Fibroblast of lung (primary cell): ENCODE measurements at regions not wholly inside any gene's neighbourhood (a gene's known extent, or its start where the extent isn't known, plus 50 kb on each side); places are given as distances from the start of the nearest gene placed in this dataset.

ENCODE experiments used
- DNase-seq, 2 donors: peaks; one replicate each; pipeline versions ENCODE4 v3.0.0 to v3.0.0-alpha.2; 2010; ENCODE audit warnings: low read depth in 2 of 2
- H2AFZ ChIP-seq: 2 replicates; pipeline ENCODE4 v1.5.1; 2012; ENCODE audit warnings: low read length, control low read depth, inconsistent platforms
- H3K27ac ChIP-seq: 2 replicates; pipeline ENCODE4 v1.5.1; 2011; ENCODE audit warnings: low read length, control low read depth; ENCODE audit not compliant: insufficient read depth
- H3K27me3 ChIP-seq: 2 replicates; pipeline ENCODE4 v1.5.1; 2011; ENCODE audit warnings: mild to moderate bottlenecking, low read length; ENCODE audit not compliant: control insufficient read depth, insufficient read depth
- H3K36me3 ChIP-seq: 2 replicates; pipeline ENCODE4 v1.5.1; 2011; ENCODE audit warnings: low read length; ENCODE audit not compliant: control insufficient read depth, insufficient read depth
- H3K4me1 ChIP-seq: 2 replicates; pipeline ENCODE4 v1.5.1; 2011; ENCODE audit warnings: low read length; ENCODE audit not compliant: control insufficient read depth, insufficient read depth; ENCODE audit errors: extremely low read depth
- H3K4me2 ChIP-seq: 2 replicates; pipeline ENCODE4 v1.5.1; 2011; ENCODE audit warnings: low read length, control low read depth; ENCODE audit not compliant: insufficient read depth; ENCODE audit errors: extremely low read depth
- H3K4me3 ChIP-seq, 4 experiments: fragments of 200-600 bp in 1 of 4; sonication (generic) in 1 of 4; replicated peaks in 1 of 4; 2 replicates each; pipeline ENCODE4 v1.5.1; 2011 to 2016; ENCODE audit warnings: low read length in 4 of 4, low read depth in 3 of 4, mild to moderate bottlenecking in 3 of 4, control low read depth in 2 of 4, inconsistent platforms in 1 of 4, mixed read lengths in 1 of 4; ENCODE audit not compliant: insufficient read depth in 1 of 4; ENCODE audit errors: control extremely low read depth in 1 of 4
- H3K79me2 ChIP-seq: 2 replicates; pipeline ENCODE4 v1.5.1; 2012; ENCODE audit warnings: mild to moderate bottlenecking, low read length, inconsistent platforms; ENCODE audit not compliant: control insufficient read depth, insufficient read depth
- H3K9ac ChIP-seq: 2 replicates; pipeline ENCODE4 v1.5.1; 2011; ENCODE audit warnings: mild to moderate bottlenecking, low read length, control low read depth; ENCODE audit not compliant: insufficient read depth
- H3K9me3 ChIP-seq: 2 replicates; pipeline ENCODE4 v1.5.1; 2012; ENCODE audit warnings: low read depth, low read length; ENCODE audit not compliant: control insufficient read depth, insufficient read depth
- H4K20me1 ChIP-seq: 2 replicates; pipeline ENCODE4 v1.5.1; 2011; ENCODE audit warnings: low read length; ENCODE audit not compliant: control insufficient read depth, insufficient read depth; ENCODE audit errors: extremely low read depth
- CTCF ChIP-seq, 2 donors: IDR thresholded peaks in 1 of 2; conservative IDR thresholded peaks in 1 of 2; 1 replicate in 1 of 2; 2 replicates in 1 of 2; pipeline ENCODE4 v1.5.1; 2011 to 2012; ENCODE audit warnings: low read length in 2 of 2, control low read depth in 1 of 2, inconsistent platforms in 1 of 2, low read depth in 1 of 2, mild to moderate bottlenecking in 1 of 2
- EZH2 ChIP-seq: IDR thresholded peaks from 2 replicates; pipeline ENCODE4 v1.5.1; 2012; ENCODE audit warnings: low read length, control low read depth, mild to moderate bottlenecking; ENCODE audit errors: missing control alignments

GRCh38 chr16:85248857-85249256 is 136.6 kb upstream of the CIBAR2 start:
- H3K27me3 ChIP-seq, result no peaks in the 10 kb centered on the region
- TF ChIP-seq CTCF (conservative IDR thresholded peaks at IDR 0.05 in 1 of 2, IDR thresholded peaks at IDR 0.05 in 1 of 2; ENCODE audit: low read depth in 1 of 2, low read length in 2 of 2) (no peak), EZH2 (no peak)
- H3K27ac ChIP-seq, result no peak overlapping the region
- H2AFZ ChIP-seq, result no peak overlapping the region
- H3K9me3 ChIP-seq, result no peaks in the 10 kb centered on the region
- DNase-seq, result no peak
- H3K4me1 ChIP-seq, result peaks cover 2% of the 10 kb centered on the region
- no peak overlapping the region for H3K9ac ChIP-seq
- no peaks in the 10 kb centered on the region for H4K20me1 ChIP-seq
- peaks cover 1% of the 10 kb centered on the region for H3K79me2 ChIP-seq
- no peak overlapping the region for H3K4me3 ChIP-seq
- H3K4me2 ChIP-seq, result no peak overlapping the region
- no peaks in the 10 kb centered on the region for H3K36me3 ChIP-seq

GRCh38 chr16:85249418-85250146 is 137.3 kb upstream of the CIBAR2 start:
- Histone ChIP-seq H3K4me1 (peaks cover 2% of the 10 kb centered on the region), H3K4me2 (no peak overlapping the region), H3K9ac (no peak overlapping the region), H3K27me3 (no peaks in the 10 kb centered on the region), H2AFZ (no peak overlapping the region), H3K9me3 (no peaks in the 10 kb centered on the region), H3K36me3 (no peaks in the 10 kb centered on the region), H3K4me3 (no peak overlapping the region), H4K20me1 (no peaks in the 10 kb centered on the region), H3K79me2 (peaks cover 1% of the 10 kb centered on the region), H3K27ac (no peak overlapping the region)
- no peak for DNase-seq
- no peak for TF ChIP-seq EZH2
- no peak for TF ChIP-seq CTCF (conservative IDR thresholded peaks at IDR 0.05 in 1 of 2, IDR thresholded peaks at IDR 0.05 in 1 of 2; ENCODE audit: low read depth in 1 of 2, low read length in 2 of 2)

- no peak for DNase-seq
- Histone ChIP-seq H3K9ac (no peak overlapping the region), H3K9me3 (no peaks in the 10 kb centered on the region), H3K4me2 (no peak overlapping the region), H3K4me3 (no peak overlapping the region), H2AFZ (no peak overlapping the region), H3K4me1 (peaks cover 2% of the 10 kb centered on the region), H3K36me3 (no peaks in the 10 kb centered on the region), H4K20me1 (no peaks in the 10 kb centered on the region), H3K79me2 (peaks cover 1% of the 10 kb centered on the region), H3K27ac (no peak overlapping the region), H3K27me3 (no peaks in the 10 kb centered on the region)
- no peak for TF ChIP-seq CTCF (conservative IDR thresholded peaks at IDR 0.05 in 1 of 2, IDR thresholded peaks at IDR 0.05 in 1 of 2; ENCODE audit: low read depth in 1 of 2, low read length in 2 of 2)
- TF ChIP-seq EZH2, result no peak
Observed at GRCh38 chr16:85250147-85250463, 137.8 kb upstream of the CIBAR2 start.
